IMR-90 (cell line): ENCODE measurements at regions not wholly inside any gene's neighbourhood (a gene's known extent, or its start where the extent isn't known, plus 50 kb on each side); places are given as distances from the start of the nearest gene placed in this dataset.

Experiments used
- ATAC-seq: fragments of 200-7000 bp; cut with Tn5 transposase; 2 replicates; pipeline ENCODE4 v1.9.1; 2020; ENCODE audit warnings: low read depth, mild to moderate bottlenecking, moderate library complexity
- BruUV-seq: library from RNA; stranded (reverse); fragments of 400-500 nt; replicated peaks from 2 replicates; lab custom pipeline; 2021; lab: Mats Ljungman, UMichigan
- CTCF ChIA-PET: fragments of 300-600 bp; formaldehyde crosslinking; extraction: SDS; loops from one replicate; lab custom pipeline; 2021; ENCODE audit warnings: antibody characterized with exemption; lab: Yijun Ruan, JAX
- POLR2A ChIA-PET: fragments of 300-600 bp; sonication (Branson Sonifier 250); formaldehyde crosslinking; loops from one replicate; lab custom pipeline; 2022; ENCODE audit warnings: antibody characterized with exemption; ENCODE audit not compliant: unreplicated experiment; lab: Charles Lee
- DNase-seq: peaks from one replicate; pipeline ENCODE4 v3.0.0; 2013
- H2AFZ ChIP-seq: replicated peaks from 2 replicates; pipeline ENCODE3; 2013; ENCODE audit warnings: low read length, mild to moderate bottlenecking; ENCODE audit not compliant: poor library complexity
- H2AK5ac ChIP-seq: 2 replicates; pipeline ENCODE4 v1.6.1; 2013; ENCODE audit warnings: low read depth, low read length, inconsistent platforms
- H2AK9ac ChIP-seq: replicated peaks from 2 replicates; pipeline ENCODE3; 2013; ENCODE audit warnings: mild to moderate bottlenecking, low read depth, low read length, moderate library complexity; ENCODE audit not compliant: poor library complexity
- H2BK120ac ChIP-seq: 2 replicates; pipeline ENCODE4 v1.6.1; 2013; ENCODE audit warnings: low read depth, low read length, inconsistent platforms
- H2BK15ac ChIP-seq: 3 replicates; pipeline ENCODE4 v1.6.1; 2013; ENCODE audit warnings: low read depth, low read length, inconsistent platforms
- H2BK20ac ChIP-seq: 2 replicates; pipeline ENCODE4 v1.6.1; 2013; ENCODE audit warnings: low read depth, mild to moderate bottlenecking, inconsistent platforms, low read length, moderate library complexity
- H2BK5ac ChIP-seq: 2 replicates; pipeline ENCODE4 v1.6.1; 2013; ENCODE audit warnings: mild to moderate bottlenecking, low read depth, low read length, inconsistent platforms; ENCODE audit not compliant: poor library complexity, severe bottlenecking
- H3K14ac ChIP-seq: replicated peaks from 2 replicates; pipeline ENCODE4 v1.6.1; 2013; ENCODE audit warnings: low read depth, low read length, inconsistent platforms
- H3K18ac ChIP-seq: 2 replicates; pipeline ENCODE4 v1.6.1; 2013; ENCODE audit warnings: low read depth, low read length, control low read depth
- H3K23ac ChIP-seq: 2 replicates; pipeline ENCODE4 v1.6.1; 2013; ENCODE audit warnings: low read depth, low read length, inconsistent platforms
- H3K27ac ChIP-seq: 2 replicates; pipeline ENCODE4 v1.5.1; 2013; ENCODE audit warnings: mild to moderate bottlenecking, control low read depth, low read length; ENCODE audit not compliant: insufficient read depth
- H3K27me3 ChIP-seq: 2 replicates; pipeline ENCODE4 v1.6.1; 2013; ENCODE audit warnings: low read length; ENCODE audit not compliant: control insufficient read depth, insufficient read depth
- H3K36me3 ChIP-seq: 2 replicates; pipeline ENCODE4 v1.6.1; 2013; ENCODE audit warnings: low read length, mixed read lengths; ENCODE audit not compliant: control insufficient read depth, insufficient read depth
- H3K4ac ChIP-seq: 2 replicates; pipeline ENCODE4 v1.6.1; 2013; ENCODE audit warnings: low read depth, low read length, inconsistent platforms
- H3K4me1 ChIP-seq: 2 replicates; pipeline ENCODE4 v1.6.1; 2013; ENCODE audit warnings: low read length, mixed read lengths; ENCODE audit not compliant: control insufficient read depth, insufficient read depth
- H3K4me2 ChIP-seq: 2 replicates; pipeline ENCODE4 v1.6.1; 2013; ENCODE audit warnings: low read depth, mild to moderate bottlenecking, control low read depth, low read length, moderate library complexity
- H3K4me3 ChIP-seq: 2 replicates; pipeline ENCODE4 v1.5.1; 2013; ENCODE audit warnings: low read depth, mild to moderate bottlenecking, control low read depth, low read length, moderate library complexity; ENCODE audit not compliant: insufficient read depth
- H3K56ac ChIP-seq: 2 replicates; pipeline ENCODE4 v1.6.1; 2013; ENCODE audit warnings: low read length, inconsistent platforms; ENCODE audit not compliant: insufficient read depth; ENCODE audit errors: extremely low read depth
- H3K79me1 ChIP-seq, 2 experiments: 2 replicates each; pipeline ENCODE4 v1.6.1; 2013; ENCODE audit warnings: low read length in 2 of 2, inconsistent platforms in 1 of 2, low read depth in 1 of 2
- H3K9ac ChIP-seq: 2 replicates; pipeline ENCODE4 v1.6.1; 2013; ENCODE audit warnings: low read depth, low read length, control low read depth
- H3K9me1 ChIP-seq: 2 replicates; pipeline ENCODE4 v1.6.1; 2013; ENCODE audit warnings: low read length, inconsistent platforms; ENCODE audit not compliant: insufficient read depth
- H3K9me3 ChIP-seq: 2 replicates; pipeline ENCODE4 v1.6.1; 2013; ENCODE audit warnings: low read length; ENCODE audit not compliant: control insufficient read depth, insufficient read depth
- H4K20me1 ChIP-seq: 2 replicates; pipeline ENCODE4 v1.6.1; 2013; ENCODE audit warnings: low read length, inconsistent platforms; ENCODE audit not compliant: insufficient read depth
- H4K5ac ChIP-seq: 2 replicates; pipeline ENCODE4 v1.6.1; 2013; ENCODE audit warnings: mild to moderate bottlenecking, low read depth, low read length, control low read depth
- H4K8ac ChIP-seq, 2 experiments: 2 replicates each; pipeline ENCODE4 v1.6.1; 2013; ENCODE audit warnings: low read depth in 2 of 2, low read length in 2 of 2, control low read depth in 1 of 2, inconsistent platforms in 1 of 2
- H4K91ac ChIP-seq: 2 replicates; pipeline ENCODE4 v1.6.1; 2013; ENCODE audit warnings: low read depth, low read length, inconsistent platforms; ENCODE audit not compliant: insufficient read depth
- FOS ChIP-seq: fragments of 150-350 bp; IDR thresholded peaks from 2 replicates; pipeline ENCODE4 v1.6.1; 2016; ENCODE audit warnings: low read depth, low read length
- POLR2A ChIP-seq: IDR thresholded peaks from 2 replicates; pipeline ENCODE4 v1.6.1; 2012; ENCODE audit warnings: mild to moderate bottlenecking, low read depth, low read length
- dilution Hi-C: fragments of 300-500 bp; cut with HindIII; formaldehyde crosslinking; loops from one replicate; pipeline ENCODE4 v1.14.3; 2018; ENCODE audit warnings: low sequenced_read_pairs; ENCODE audit not compliant: unreplicated experiment
- in situ Hi-C: fragments of 300-500 bp; cut with MboI; formaldehyde crosslinking; loops from 3 replicates; pipeline ENCODE4 v1.14.3; 2019; ENCODE audit warnings: low sequenced_read_pairs, inconsistent platforms, mixed read lengths
- intact Hi-C: fragments of 100-400 bp; cut with micrococcal nuclease; formaldehyde crosslinking; loops from 2 replicates; pipeline ENCODE4 v1.10.0; 2022

DNA sequence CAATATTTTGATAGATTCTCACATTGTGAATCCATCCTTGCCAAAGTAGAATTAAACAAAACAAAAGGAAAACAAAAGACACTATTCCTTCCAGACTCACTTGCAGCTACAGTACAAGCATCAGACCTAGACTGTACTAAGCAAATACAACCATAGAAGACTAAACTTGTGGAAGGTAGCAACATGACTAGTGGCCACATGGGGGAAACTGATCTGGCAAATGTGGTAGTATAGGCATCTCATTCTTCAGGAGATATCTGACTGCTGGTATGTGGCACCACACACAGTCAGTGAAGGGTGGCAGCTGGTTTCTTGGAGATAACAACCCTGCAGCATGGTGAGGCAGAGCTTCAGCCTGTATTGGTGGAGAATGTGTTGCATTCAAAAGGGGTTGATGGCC lies 81.0 kb upstream of the ACVR2A start:
- Histone ChIP-seq H2BK120ac (no peak overlapping the region), H3K27ac (no peak overlapping the region), H4K20me1 (no peaks in the 10 kb centered on the region), H3K9me1 (no peaks in the 10 kb centered on the region), H3K9me3 (no peaks in the 10 kb centered on the region; the same call in 1 of the 2 replicates), H2AK5ac (no peak overlapping the region), H3K9ac (no peak overlapping the region), H3K27me3 (no peaks in the 10 kb centered on the region), H4K8ac (no peak overlapping the region), H3K4ac (no peak overlapping the region), H3K4me1 (no peaks in the 10 kb centered on the region), H3K36me3 (no peaks in the 10 kb centered on the region), H4K91ac (no peak overlapping the region), H3K23ac (no peak overlapping the region), H3K79me1 (no peaks in the 10 kb centered on the region), H3K56ac (no peak overlapping the region), H2AFZ (no peak overlapping the region), H4K5ac (no peak overlapping the region), H2BK5ac (no peak overlapping the region), H2BK15ac (no peak overlapping the region), H3K18ac (no peak overlapping the region), H2BK20ac (no peak overlapping the region), H3K4me2 (no peak overlapping the region), H3K4me3 (no peak overlapping the region), H3K14ac (no peak overlapping the region), H2AK9ac (no peak overlapping the region)
- intact Hi-C loops = loop anchor here (5.0 kb wide), 1 partner anchor 47 kb away; no protein-coding TSS in a partner anchor
- in situ Hi-C loops = no loop called here
- POLR2A ChIA-PET = no interaction called here
- ATAC-seq (no peak), DNase-seq (no peak)
- CTCF ChIA-PET = no interaction called here
- BruUV-seq = no TSS peak
- TF ChIP-seq POLR2A (no peak), FOS (no peak)
- dilution Hi-C loops = no loop called here
